ENCODE measurements at regions not wholly inside any gene's neighbourhood (a gene's known extent, or its start where the extent isn't known, plus 50 kb on each side); places are given as distances from the start of the nearest gene placed in this dataset.

DNA sequence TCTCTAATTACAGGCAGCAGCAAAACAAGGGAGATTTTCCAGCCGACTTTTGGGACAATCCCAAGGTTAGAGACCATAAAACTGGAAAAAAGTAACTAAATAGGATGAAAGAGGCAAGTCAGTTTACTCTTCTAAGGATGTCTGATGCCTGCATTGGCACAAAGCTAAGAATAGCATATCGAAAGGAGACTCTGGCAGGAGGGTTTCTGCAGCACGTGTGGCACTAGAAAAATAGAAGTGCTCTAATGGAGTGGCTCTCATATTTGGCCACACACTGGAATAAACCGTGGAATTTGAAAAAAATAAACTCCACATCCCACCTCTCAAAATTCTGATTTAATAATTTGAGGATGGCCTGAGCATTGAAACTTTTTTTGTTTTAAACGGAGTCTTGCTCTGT, 77.2 kb upstream of the ARSJ start:
- no peak overlapping the region for H3K4me3 ChIP-seq (ENCODE audit: low read length)
- no peak overlapping the region for H3K27ac ChIP-seq (ENCODE audit: low read length)
- 92% methylated on average over 3 of the region's 5 CpGs for WGBS (ENCODE audit: insufficient coverage)
- DNase-seq = no peak
- Mint-ChIP-seq H3K4me1 (no peaks in the 10 kb centered on the region), H3K27ac (no peak overlapping the region), H3K36me3 (no peaks in the 10 kb centered on the region), H3K4me3 (no peak overlapping the region), H3K27me3 (ENCODE audit: low read depth in 2 of 2) (peaks cover 0 to 7% of the 10 kb centered on the region in 2 donors), H3K9me3 (no peaks in the 10 kb centered on the region)
- no peak for ATAC-seq
- no peaks in the 10 kb centered on the region for H3K27me3 ChIP-seq (ENCODE audit: control insufficient read depth, insufficient read depth, low read length)
- intact Hi-C loops (cut with micrococcal nuclease) = no loop called here
- TF ChIP-seq, protein P1, sequence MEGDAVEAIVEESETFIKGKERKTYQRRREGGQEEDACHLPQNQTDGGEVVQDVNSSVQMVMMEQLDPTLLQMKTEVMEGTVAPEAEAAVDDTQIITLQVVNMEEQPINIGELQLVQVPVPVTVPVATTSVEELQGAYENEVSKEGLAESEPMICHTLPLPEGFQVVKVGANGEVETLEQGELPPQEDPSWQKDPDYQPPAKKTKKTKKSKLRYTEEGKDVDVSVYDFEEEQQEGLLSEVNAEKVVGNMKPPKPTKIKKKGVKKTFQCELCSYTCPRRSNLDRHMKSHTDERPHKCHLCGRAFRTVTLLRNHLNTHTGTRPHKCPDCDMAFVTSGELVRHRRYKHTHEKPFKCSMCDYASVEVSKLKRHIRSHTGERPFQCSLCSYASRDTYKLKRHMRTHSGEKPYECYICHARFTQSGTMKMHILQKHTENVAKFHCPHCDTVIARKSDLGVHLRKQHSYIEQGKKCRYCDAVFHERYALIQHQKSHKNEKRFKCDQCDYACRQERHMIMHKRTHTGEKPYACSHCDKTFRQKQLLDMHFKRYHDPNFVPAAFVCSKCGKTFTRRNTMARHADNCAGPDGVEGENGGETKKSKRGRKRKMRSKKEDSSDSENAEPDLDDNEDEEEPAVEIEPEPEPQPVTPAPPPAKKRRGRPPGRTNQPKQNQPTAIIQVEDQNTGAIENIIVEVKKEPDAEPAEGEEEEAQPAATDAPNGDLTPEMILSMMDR (IDR thresholded peaks at IDR 0.05) = no peak
- no peaks in the 10 kb centered on the region for H3K9me3 ChIP-seq (ENCODE audit: control insufficient read depth, insufficient read depth, low read length)
- H3K4me1 ChIP-seq (ENCODE audit: control insufficient read depth, insufficient read depth, low read length) = no peaks in the 10 kb centered on the region
- H3K36me3 ChIP-seq (ENCODE audit: control insufficient read depth, insufficient read depth, low read length) = no peaks in the 10 kb centered on the region

DNA sequence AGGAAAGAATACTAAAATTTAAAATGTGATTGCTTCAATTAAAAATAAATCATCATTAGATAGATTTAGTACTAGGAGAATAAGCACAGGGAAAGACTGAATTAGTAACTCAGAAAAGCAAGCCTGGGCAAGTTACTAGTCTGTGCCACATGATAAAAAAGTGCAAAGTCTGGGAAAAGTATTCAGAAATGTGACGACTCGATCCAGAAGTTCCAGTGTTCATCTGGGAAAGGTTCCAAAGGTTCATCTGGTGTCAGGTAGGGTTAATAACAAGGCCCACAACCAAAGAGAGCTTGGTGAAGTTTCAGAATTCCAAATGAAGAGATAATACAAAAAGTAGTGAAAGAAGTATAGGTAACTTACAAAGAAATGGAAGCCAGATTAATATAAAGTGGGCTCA, 78.3 kb upstream of the ARSJ start:
- Histone ChIP-seq H3K9me3 (ENCODE audit: control insufficient read depth, insufficient read depth, low read length) (no peaks in the 10 kb centered on the region), H3K27ac (ENCODE audit: low read length) (no peak overlapping the region), H3K27me3 (ENCODE audit: control insufficient read depth, insufficient read depth, low read length) (no peaks in the 10 kb centered on the region), H3K4me3 (ENCODE audit: low read length) (no peak overlapping the region), H3K36me3 (ENCODE audit: control insufficient read depth, insufficient read depth, low read length) (no peaks in the 10 kb centered on the region), H3K4me1 (ENCODE audit: control insufficient read depth, insufficient read depth, low read length) (no peaks in the 10 kb centered on the region)
- intact Hi-C loops (cut with micrococcal nuclease) = no loop called here
- Mint-ChIP-seq H3K27ac (no peak overlapping the region), H3K27me3 (ENCODE audit: low read depth in 2 of 2) (peaks cover 0 to 7% of the 10 kb centered on the region in 2 donors), H3K4me1 (no peaks in the 10 kb centered on the region), H3K36me3 (no peaks in the 10 kb centered on the region), H3K4me3 (no peak overlapping the region), H3K9me3 (no peaks in the 10 kb centered on the region)
- TF ChIP-seq, protein P1 (IDR thresholded peaks at IDR 0.05) = no peak
- ATAC-seq = no peak
- DNase-seq = no peak
- 94% methylated on average over 2 of the region's 2 CpGs for WGBS (ENCODE audit: insufficient coverage)

DNA sequence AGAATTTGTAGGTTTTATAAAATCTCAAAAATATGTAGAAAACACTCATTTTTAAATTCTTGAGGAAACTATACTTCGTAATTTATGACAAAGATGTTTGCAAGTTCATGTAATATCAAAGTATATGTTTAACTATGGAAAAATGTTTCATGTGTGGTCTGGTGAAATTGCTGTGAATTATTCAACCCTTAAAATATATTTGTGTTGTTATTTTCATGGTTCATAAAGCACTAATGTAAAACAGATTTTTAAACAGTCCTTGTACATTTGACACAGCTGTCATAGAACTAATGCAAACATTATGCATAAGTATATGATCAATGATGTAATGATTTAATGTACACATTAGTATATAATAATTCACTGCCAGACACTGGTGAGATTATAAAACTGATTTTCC, 83.1 kb upstream of the ARSJ start:
- no peak overlapping the region for H3K4me3 ChIP-seq (ENCODE audit: low read length)
- Mint-ChIP-seq H3K4me1 (no peaks in the 10 kb centered on the region), H3K4me3 (no peak overlapping the region), H3K27me3 (ENCODE audit: low read depth in 2 of 2) (peaks cover 0 to 4% of the 10 kb centered on the region in 2 donors), H3K9me3 (no peaks in the 10 kb centered on the region), H3K27ac (no peak overlapping the region), H3K36me3 (no peaks in the 10 kb centered on the region)
- H3K9me3 ChIP-seq (ENCODE audit: control insufficient read depth, insufficient read depth, low read length) = no peaks in the 10 kb centered on the region
- intact Hi-C loops (cut with micrococcal nuclease) = no loop called here
- H3K4me1 ChIP-seq (ENCODE audit: control insufficient read depth, insufficient read depth, low read length) = no peaks in the 10 kb centered on the region
- no peaks in the 10 kb centered on the region for H3K27me3 ChIP-seq (ENCODE audit: control insufficient read depth, insufficient read depth, low read length)
- H3K27ac ChIP-seq (ENCODE audit: low read length) = no peak overlapping the region
- WGBS (ENCODE audit: insufficient coverage) = no CpG with 5 or more reads among the region's 1 CpG
- H3K36me3 ChIP-seq (ENCODE audit: control insufficient read depth, insufficient read depth, low read length) = no peaks in the 10 kb centered on the region
- TF ChIP-seq, protein P1 (IDR thresholded peaks at IDR 0.05) = no peak
- no peak for ATAC-seq
- no peak for DNase-seq

DNA sequence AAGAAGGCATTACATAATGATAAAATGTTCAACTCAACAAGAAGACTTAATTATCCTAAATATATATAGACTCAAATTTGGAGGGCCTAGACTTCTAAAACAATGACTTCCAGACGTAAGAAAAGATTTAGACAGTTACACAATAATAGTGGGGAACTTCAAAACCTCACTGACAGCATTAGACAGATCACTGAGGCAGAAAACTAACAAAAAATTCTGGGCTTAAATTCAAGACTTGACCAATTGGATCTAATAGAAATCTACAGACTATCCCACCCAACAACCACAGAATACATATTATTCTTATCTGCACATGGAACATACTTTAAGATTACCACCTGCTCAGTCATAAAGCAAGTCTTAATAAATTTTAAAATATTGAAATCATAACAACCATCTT, 93.3 kb upstream of the ARSJ start:
- no peak overlapping the region for H3K4me3 Mint-ChIP-seq
- TF ChIP-seq, protein P1 (IDR thresholded peaks at IDR 0.05) = no peak
- intact Hi-C loops (cut with micrococcal nuclease) = loop anchor here (5.0 to 10.0 kb wide), 3 partner anchors 298 to 622 kb away; no protein-coding TSS in a partner anchor

More for the DNA sequence above, 93.3 kb upstream of the ARSJ start:
- Histone ChIP-seq H3K36me3 (ENCODE audit: control insufficient read depth, insufficient read depth, low read length) (no peaks in the 10 kb centered on the region), H3K27me3 (ENCODE audit: control insufficient read depth, insufficient read depth, low read length) (no peaks in the 10 kb centered on the region), H3K27ac (ENCODE audit: low read length) (no peak overlapping the region), H3K4me3 (ENCODE audit: low read length) (no peak overlapping the region), H3K4me1 (ENCODE audit: control insufficient read depth, insufficient read depth, low read length) (no peaks in the 10 kb centered on the region), H3K9me3 (ENCODE audit: control insufficient read depth, insufficient read depth, low read length) (no peaks in the 10 kb centered on the region)
- no CpG with 5 or more reads among the region's 1 CpG for WGBS (ENCODE audit: insufficient coverage)
- Mint-ChIP-seq H3K27me3 (ENCODE audit: low read depth in 2 of 2) (peaks cover 6 to 29% of the 10 kb centered on the region in 2 donors), H3K36me3 (no peaks in the 10 kb centered on the region), H3K27ac (no peak overlapping the region), H3K9me3 (no peaks in the 10 kb centered on the region), H3K4me1 (peaks cover 10 to 11% of the 10 kb centered on the region in 2 donors)
- DNase-seq (no peak), ATAC-seq (no peak)
